GM10266 (cell line): ENCODE measurements at regions not wholly inside any gene's neighbourhood (a gene's known extent, or its start where the extent isn't known, plus 50 kb on each side); places are given as distances from the start of the nearest gene placed in this dataset.

Source experiments
- DNase-seq: peaks from one replicate; pipeline ENCODE4 v3.0.0; 2012; ENCODE audit errors: extremely low spot score
- TF ChIP-seq, protein P1 (sequence below): IDR thresholded peaks from 2 replicates; pipeline ENCODE4 v1.5.1; 2012; ENCODE audit warnings: mild to moderate bottlenecking, low read depth; ENCODE audit not compliant: control insufficient read depth, insufficient read depth; ENCODE audit errors: missing control alignments

GRCh38 chr1:98099501-98099900 is 178.7 kb upstream of the DPYD start:
- DNase-seq = no peak
- TF ChIP-seq, protein P1, sequence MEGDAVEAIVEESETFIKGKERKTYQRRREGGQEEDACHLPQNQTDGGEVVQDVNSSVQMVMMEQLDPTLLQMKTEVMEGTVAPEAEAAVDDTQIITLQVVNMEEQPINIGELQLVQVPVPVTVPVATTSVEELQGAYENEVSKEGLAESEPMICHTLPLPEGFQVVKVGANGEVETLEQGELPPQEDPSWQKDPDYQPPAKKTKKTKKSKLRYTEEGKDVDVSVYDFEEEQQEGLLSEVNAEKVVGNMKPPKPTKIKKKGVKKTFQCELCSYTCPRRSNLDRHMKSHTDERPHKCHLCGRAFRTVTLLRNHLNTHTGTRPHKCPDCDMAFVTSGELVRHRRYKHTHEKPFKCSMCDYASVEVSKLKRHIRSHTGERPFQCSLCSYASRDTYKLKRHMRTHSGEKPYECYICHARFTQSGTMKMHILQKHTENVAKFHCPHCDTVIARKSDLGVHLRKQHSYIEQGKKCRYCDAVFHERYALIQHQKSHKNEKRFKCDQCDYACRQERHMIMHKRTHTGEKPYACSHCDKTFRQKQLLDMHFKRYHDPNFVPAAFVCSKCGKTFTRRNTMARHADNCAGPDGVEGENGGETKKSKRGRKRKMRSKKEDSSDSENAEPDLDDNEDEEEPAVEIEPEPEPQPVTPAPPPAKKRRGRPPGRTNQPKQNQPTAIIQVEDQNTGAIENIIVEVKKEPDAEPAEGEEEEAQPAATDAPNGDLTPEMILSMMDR = no peak

DNA sequence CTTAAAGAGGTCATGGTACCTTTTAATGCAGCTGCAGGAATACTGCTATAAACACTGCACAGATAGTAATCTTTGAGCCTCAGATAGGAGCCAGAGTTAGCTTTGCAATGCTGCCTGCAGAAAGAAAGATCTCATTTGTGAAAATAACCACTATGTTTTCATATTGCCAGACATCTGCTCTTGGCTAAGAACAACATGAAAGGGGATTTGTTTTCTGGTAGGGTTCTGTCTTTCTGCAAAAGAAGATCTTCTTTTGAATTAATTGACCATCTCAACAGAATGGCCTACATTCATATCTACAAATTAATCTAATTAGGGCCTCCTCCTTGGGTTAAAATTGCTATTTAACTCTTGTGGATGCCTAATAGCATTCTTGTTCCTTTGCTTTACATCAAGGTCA is 177.6 kb upstream of the DPYD start:
- TF ChIP-seq, protein P1 = no peak
- no peak for DNase-seq

- TF ChIP-seq, protein P1 = no peak
- DNase-seq = no peak
Observed at GRCh38 chr1:98090351-98090750, 169.5 kb upstream of the DPYD start.

DNA sequence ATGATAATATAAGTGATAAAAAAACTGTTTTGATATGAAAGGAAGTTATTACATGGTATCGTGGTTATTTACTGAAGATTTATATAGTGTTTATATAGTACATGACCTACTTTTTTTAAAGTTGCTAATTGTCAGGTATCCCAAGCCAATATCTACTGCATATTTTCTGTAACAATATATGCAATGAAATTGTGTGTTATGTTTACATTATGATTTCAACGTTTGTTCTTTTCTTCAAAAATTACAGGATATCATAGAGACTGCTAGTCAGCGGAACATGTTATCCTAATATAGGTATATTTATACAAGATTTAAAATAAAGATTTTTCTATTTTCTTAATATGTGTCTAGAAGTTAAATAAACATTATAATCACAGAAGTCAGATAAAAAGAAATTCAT is 167.5 kb upstream of the DPYD start:
- TF ChIP-seq, protein P1 = no peak
- no peak for DNase-seq

DNA sequence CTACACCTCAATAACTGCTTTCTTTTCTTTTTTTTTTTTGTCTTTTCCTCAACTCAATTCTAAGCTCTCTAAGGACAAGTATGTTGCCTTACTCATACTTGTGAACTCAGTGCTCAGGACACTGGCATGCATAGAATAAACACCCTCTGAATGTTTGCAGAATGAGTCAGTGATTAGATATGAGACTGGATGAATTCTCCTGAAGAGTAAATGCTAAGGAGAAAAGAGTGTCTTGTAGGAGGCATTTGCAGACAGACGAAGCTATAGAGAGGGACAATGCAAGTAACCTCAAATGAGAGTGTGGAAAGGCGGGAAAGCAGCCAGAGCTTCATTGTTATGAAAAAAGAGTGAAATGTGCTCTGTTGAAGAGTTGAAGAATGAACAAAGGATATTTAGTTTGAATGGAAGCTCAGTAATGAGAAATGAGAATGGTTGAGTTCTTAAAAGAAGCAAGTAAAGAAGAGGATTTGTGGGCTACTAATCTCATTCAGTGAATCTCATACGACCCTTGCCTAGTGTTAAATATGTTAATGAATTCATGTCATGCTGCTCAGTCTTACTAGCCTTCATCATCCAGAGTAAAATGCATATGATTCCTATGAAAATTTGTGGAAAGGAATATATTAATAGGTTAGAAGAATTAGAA is 166.1 kb upstream of the DPYD start:
- TF ChIP-seq, protein P1 = no peak
- DNase-seq = no peak

- no peak for DNase-seq
- TF ChIP-seq, protein P1 = no peak
Observed at GRCh38 chr1:98086156-98086555, 165.3 kb upstream of the DPYD start.

DNA sequence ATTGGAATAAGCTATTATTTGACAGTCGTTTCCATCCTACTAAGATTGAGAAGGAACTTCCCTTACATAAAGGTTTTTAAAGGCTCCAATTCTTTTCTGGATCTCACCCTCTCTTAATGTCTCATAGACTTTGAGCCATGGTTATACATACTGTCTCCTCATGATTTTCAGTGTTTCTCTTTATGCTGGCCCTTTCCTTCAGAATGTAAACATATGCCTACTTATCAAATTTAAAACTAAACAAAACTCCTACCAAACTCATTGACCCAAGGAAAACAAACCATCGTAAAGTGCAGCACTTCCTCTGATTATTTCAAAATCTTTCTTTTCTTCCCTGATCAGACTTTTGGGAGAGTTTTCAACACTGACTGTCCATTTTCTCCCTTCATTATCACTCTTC is 163.4 kb upstream of the DPYD start:
- TF ChIP-seq, protein P1 = no peak
- DNase-seq = no peak
